HG02885 (cell line): ENCODE measurements at regions not wholly inside any gene's neighbourhood (a gene's known extent, or its start where the extent isn't known, plus 50 kb on each side); places are given as distances from the start of the nearest gene placed in this dataset.

ENCODE experiments used
- ATAC-seq: cut with Tn5 transposase; IDR thresholded peaks from one replicate; pipeline ENCODE4 v1.9.1; 2021; ENCODE audit warnings: mild to moderate bottlenecking; ENCODE audit not compliant: unreplicated experiment, poor library complexity

GRCh38 chr4:35491093-35491492 lies 753.2 kb downstream of the ARAP2 start:
- ATAC-seq: no peak

DNA sequence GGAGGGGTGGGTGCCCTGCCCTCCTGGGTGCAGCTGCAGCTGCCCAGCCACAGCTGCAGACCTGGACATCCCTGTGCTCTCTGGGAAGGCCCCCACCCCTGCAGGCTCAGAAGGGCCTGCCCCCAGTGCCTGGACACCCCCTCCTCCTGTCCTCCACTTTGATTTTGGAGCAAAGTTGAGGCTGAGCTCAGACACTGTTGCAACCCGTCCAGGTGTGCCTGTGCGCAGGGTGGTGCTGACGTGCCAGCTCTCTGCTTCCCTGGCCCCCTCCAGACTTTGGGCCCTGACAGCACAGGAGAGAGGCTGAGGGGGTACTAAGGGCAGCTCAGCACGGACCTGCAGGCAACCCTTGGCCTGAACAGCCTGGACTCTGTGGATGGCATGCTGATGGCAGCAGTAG lies 750.3 kb downstream of the ARAP2 start:
- ATAC-seq: no peak

GRCh38 chr4:35494955-35495354 lies 749.4 kb downstream of the ARAP2 start:
- ATAC-seq: no peak

GRCh38 chr4:35500812-35501211 lies 743.5 kb downstream of the ARAP2 start:
- ATAC-seq: peak; percentile 54

GRCh38 chr4:35503435-35503834 lies 740.9 kb downstream of the ARAP2 start:
- no peak for ATAC-seq

DNA sequence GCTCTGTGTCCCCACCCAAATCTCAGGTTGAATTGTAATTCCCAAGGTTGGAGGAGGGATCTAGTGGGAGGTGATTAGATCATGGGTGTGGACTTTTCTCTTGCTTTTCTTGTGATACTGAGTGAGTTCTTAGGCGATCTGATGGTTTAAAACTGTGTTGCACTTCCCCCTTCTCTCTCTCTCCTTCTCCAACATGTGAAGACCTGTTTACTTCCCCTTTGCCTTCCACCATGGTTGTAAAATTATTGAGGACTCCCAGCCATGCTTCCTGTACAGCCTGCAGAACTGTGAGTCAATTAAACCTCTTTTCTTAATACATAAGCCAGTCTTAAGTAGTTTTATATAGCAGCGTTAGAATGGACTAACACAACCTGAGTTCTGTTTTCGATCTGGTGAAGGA lies 738.2 kb downstream of the ARAP2 start:
- ATAC-seq: no peak

DNA sequence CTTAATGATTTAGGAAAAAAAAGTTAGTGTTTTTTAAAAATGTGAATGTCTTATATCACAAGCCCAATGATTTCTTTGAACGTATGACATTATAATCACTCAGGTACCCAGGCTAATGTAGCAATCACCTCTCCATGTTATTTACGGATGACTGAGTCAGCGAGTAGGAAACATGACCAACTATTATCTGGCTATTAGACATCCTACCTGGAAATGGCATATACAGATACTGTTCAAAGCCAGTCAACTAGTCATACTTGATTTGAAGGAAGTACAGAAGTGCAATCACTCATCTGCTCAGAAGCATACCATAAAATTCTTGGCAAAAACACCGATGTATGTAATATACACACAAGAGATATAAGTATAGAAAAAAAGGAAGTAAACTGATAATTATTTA lies 732.5 kb downstream of the ARAP2 start:
- ATAC-seq: no peak

- no peak for ATAC-seq
Measured at GRCh38 chr4:35516102-35516501, 728.2 kb downstream of the ARAP2 start.

- ATAC-seq: no peak
Measured at GRCh38 chr4:35520059-35520458, 724.3 kb downstream of the ARAP2 start.

GRCh38 chr4:35521682-35522081 lies 722.6 kb downstream of the ARAP2 start:
- no peak for ATAC-seq

DNA sequence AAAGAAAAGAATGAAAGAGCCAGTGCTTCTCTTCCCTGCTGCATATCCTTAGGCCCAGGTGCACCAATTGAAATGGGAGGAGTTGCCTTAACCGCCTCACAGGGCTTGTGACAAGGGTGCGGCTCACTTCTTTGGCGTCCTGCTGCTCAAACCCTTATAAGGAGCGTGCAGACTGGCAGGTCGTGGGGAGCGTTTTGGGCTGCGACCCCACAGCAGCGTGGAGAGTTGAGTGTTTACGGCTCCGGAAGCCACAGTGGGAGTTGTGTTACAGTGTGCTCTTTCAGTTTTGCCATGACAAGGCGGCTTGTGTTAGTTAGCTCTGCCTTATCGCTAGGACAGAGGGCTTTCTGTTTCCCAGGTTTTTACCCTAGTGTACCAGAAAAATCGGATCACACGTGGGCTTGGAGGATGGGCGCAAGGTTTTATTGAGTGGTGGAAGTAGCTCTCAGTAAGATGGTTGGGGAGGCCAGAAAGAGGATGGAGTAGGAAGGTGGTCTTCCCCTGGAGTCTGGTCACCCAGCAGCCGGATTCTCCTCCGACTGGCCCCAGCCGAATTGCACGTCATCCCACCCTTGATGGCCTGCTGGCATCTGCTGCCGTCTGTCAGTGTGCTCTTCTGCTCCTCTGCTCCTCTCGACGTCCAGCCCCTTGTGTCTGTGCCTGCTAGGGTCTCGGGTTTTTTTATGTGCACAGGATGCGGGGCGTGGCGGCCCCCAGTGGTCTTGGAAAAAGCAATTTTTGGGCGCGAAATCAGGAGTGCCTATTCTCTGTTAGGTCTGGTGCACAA lies 718.9 kb downstream of the ARAP2 start:
- ATAC-seq: no peak

- ATAC-seq: no peak
Measured at GRCh38 chr4:35526456-35526855, 717.9 kb downstream of the ARAP2 start.

GRCh38 chr4:35534962-35535361 lies 709.4 kb downstream of the ARAP2 start:
- ATAC-seq: no peak

DNA sequence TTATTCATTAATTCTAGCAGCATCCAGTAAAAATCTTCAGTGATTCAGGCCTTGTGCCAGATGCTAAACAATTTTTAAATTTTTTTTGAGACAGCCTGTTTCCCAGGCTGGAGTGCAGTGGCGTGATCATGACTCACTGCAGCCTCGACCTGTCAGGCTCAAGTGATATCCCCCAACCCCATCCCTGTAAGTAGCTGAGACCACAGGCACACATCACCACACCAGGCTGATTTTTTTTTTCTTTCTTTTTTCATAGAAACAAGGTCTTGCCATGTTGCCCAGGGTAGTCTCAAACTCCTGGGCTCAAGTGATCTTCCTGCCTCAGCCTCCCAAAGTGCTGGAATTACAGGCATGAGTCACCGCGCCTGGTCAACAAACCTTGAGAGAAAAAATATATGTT lies 705.5 kb downstream of the ARAP2 start:
- no peak for ATAC-seq

GRCh38 chr4:35539404-35540055 lies 704.8 kb downstream of the ARAP2 start:
- ATAC-seq: no peak

DNA sequence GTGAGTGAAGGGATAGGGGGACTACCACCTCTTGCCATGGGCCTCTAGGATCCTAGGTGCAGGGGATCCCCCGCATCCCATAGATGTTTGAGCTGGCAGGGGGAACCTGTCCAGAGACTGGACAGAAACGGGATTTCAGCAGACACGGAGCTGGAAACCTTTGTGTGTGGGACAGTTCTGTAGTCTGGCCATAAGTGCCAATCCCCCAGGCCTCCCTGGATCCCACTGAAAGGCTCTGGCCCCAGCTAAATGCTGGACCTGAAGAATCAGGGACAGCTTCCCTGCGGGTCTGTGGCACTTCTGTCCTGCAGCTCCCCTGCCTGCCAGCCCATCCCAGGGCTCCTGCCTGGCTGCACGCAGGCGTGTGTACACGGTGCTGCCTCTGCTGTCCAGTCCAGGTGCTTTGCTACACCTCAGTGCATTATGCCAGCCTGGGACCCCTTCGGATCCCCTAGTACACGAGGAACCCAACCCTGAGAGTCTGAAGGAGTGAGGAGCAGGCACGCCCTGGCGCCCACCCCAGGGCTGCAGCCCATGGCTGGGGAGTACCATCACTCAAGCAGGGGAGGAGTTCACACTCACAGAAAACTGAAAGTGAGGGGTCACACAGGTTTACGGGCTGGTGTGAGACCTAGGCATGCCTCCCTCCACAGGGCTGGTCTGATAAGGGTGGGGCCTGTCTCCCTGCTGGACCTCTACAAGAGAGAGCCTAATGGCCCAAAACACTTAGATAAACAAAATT lies 703.0 kb downstream of the ARAP2 start:
- ATAC-seq: no peak

DNA sequence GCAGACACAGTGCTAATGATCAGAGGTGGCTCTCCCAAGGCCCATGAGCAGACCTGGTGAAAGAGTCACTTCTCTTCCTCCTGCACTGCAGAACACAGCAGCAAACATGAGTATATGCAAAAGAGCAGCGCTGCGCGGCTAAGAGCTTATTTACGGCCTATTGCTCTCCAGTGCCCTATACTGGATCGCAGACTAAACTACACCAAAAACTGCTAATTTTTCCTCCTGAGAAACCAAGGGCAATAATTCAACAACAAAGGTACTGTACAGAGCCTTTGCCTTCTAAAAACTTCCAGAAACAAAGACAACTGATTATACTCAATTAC lies 702.5 kb downstream of the ARAP2 start:
- no peak for ATAC-seq

DNA sequence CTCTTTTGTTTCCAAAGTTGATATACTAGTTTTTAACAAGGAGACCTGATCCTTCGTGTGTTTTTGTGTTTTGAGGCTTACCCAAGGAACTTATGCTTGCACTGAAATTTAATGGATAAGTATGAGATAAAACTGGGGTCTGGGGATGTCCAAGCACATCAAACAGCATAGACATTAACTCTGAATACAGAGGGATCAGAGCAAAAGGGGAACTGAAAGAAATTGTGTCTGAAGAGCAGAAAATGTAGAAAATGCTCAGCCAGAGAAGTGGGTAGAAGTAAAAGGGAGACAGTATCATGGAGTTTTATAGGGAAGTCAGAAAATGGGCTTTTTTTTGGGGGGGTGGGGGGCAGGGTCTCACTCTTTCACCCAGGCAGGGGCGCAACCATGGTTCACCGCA lies 695.4 kb downstream of the ARAP2 start:
- ATAC-seq: no peak

GRCh38 chr4:35556387-35556786 lies 687.9 kb downstream of the ARAP2 start:
- ATAC-seq: no peak

DNA sequence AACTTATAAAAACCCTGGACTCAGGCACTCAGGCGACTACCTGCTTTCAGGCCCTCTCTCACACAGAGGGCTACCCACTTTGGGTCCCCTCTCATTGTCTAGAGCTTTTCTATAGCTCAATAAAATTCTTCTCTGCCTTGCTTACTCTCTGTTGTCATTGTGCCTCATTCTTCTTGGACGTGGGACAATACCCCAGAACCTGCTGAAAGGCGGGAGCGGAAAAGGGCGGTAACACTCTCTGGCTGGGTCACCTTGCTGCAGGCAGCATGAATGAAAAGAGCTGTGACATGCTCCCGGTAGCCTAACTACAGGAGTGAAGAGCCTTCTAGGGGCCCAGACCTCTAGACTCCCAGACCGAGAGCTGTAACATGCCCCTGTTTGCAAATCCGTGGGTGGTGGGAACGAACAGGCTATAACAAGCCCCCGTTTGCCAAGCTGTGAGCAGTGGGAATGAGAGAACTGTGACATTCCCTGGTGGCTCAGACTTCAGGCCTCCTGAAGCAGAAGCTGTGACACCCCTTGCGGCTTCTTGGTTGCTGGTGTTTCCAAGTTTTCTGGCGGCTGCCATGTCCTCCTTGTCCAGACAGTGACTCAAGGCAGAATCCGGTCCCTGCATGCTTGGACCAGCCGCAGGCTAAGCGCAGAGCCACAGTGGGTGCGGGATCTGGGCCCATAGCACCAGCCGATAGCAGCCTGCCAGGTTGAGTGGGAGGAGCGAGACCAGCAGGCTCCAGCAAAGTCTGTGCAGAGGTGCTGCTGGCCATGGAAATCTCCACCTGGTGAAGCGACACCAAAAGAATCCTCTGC lies 684.6 kb downstream of the ARAP2 start:
- ATAC-seq: no peak

DNA sequence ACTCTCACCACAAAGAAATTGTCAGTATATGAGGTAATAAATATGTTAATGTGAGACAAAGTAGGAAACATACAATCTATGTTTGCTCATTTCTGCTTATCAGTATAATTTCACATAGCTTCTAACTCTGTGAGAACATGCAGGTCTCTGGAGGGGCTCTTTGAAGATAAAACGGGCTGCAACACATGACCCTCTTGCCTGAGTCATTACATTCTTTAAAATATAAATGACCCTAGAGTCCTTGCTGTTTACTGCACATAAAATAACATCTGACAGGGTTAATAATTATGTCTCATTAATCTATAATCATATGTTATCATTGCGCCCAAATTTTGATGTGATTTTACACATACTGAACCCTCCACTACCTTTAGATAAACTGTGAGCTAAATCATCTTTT lies 681.5 kb downstream of the ARAP2 start:
- no peak for ATAC-seq
